ACHN (cell line): ENCODE measurements at regions not wholly inside any gene's neighbourhood (a gene's known extent, or its start where the extent isn't known, plus 50 kb on each side); places are given as distances from the start of the nearest gene placed in this dataset.

Experiments
- DNase-seq: peaks from one replicate; pipeline ENCODE4 v3.0.0-alpha.2; 2015
- in situ Hi-C: cut with HindIII; loops from 2 replicates; pipeline ENCODE4 v1.10.0; 2017; ENCODE audit warnings: low sequenced_read_pairs, low pct_ligation_motif_present, low pct_unique_long_range_greater_than_20kb

- in situ Hi-C loops, result no loop called here
- no peak for DNase-seq
These were observed 391.0 kb downstream of the FGF9 start for GRCh38 chr13:22061806-22062391.

GRCh38 chr13:22062478-22063205 lies 391.8 kb downstream of the FGF9 start:
- no peak for DNase-seq
- in situ Hi-C loops, result no loop called here

GRCh38 chr13:22063416-22064124 lies 392.7 kb downstream of the FGF9 start:
- in situ Hi-C loops, result no loop called here
- no peak for DNase-seq

GRCh38 chr13:22064854-22065620 lies 394.2 kb downstream of the FGF9 start:
- in situ Hi-C loops, result no loop called here
- no peak for DNase-seq

- in situ Hi-C loops, result no loop called here
- DNase-seq, result no peak
These were observed 402.8 kb downstream of the FGF9 start for GRCh38 chr13:22073718-22074117.

- in situ Hi-C loops, result no loop called here
- DNase-seq, result no peak
These were observed 403.5 kb downstream of the FGF9 start for GRCh38 chr13:22074403-22074802.

GRCh38 chr13:22076658-22077057 lies 405.8 kb downstream of the FGF9 start:
- in situ Hi-C loops, result no loop called here
- DNase-seq, result no peak

- DNase-seq, result no peak
- in situ Hi-C loops, result no loop called here
These were observed 406.4 kb downstream of the FGF9 start for GRCh38 chr13:22077205-22077683.

- DNase-seq, result no peak
- in situ Hi-C loops, result no loop called here
These were observed 406.9 kb downstream of the FGF9 start for GRCh38 chr13:22077764-22078163.

- no peak for DNase-seq
- in situ Hi-C loops, result no loop called here
These were observed 409.1 kb downstream of the FGF9 start for GRCh38 chr13:22079961-22080360.

- no peak for DNase-seq
- in situ Hi-C loops, result no loop called here
These were observed 410.0 kb downstream of the FGF9 start for GRCh38 chr13:22080832-22081231.

GRCh38 chr13:22081430-22081829 lies 410.6 kb downstream of the FGF9 start:
- in situ Hi-C loops, result no loop called here
- no peak for DNase-seq

GRCh38 chr13:22082030-22082429 lies 411.2 kb downstream of the FGF9 start:
- in situ Hi-C loops, result no loop called here
- no peak for DNase-seq

- in situ Hi-C loops, result no loop called here
- no peak for DNase-seq
These were observed 411.7 kb downstream of the FGF9 start for GRCh38 chr13:22082437-22083100.

GRCh38 chr13:22085001-22085400 lies 414.1 kb downstream of the FGF9 start:
- in situ Hi-C loops, result no loop called here
- no peak for DNase-seq

- in situ Hi-C loops, result no loop called here
These were observed 415.9 kb downstream of the FGF9 start for GRCh38 chr13:22086597-22087330.

GRCh38 chr13:22090106-22090505 lies 419.2 kb downstream of the FGF9 start:
- DNase-seq, result no peak
- in situ Hi-C loops, result no loop called here

More at GRCh38 chr13:22086597-22087330, 415.9 kb downstream of the FGF9 start:
- no peak for DNase-seq
